HL-60 (cell line): ENCODE measurements at regions not wholly inside any gene's neighbourhood (a gene's known extent, or its start where the extent isn't known, plus 50 kb on each side); places are given as distances from the start of the nearest gene placed in this dataset.

Experiments used
- DNase-seq, 2 experiments: peaks; one replicate each; pipeline ENCODE4 v3.0.0-alpha.2; 2010 to 2020; ENCODE audit warnings: low read depth in 1 of 2, low spot score in 1 of 2
- H3K27ac ChIP-seq: fragments of 250-450 bp; sonication (Bioruptor Pico); replicated peaks from 2 replicates; pipeline ENCODE4 v1.5.1; 2020; ENCODE audit warnings: mild to moderate bottlenecking, moderate library complexity
- H3K27me3 ChIP-seq: fragments of 250-450 bp; sonication (Bioruptor Pico); 2 replicates; pipeline ENCODE4 v1.5.1; 2021; ENCODE audit warnings: mild to moderate bottlenecking, moderate library complexity; ENCODE audit not compliant: insufficient read depth, poor library complexity, severe bottlenecking
- H3K4me3 ChIP-seq: replicated peaks from 2 replicates; pipeline ENCODE4 v1.5.1; 2011; ENCODE audit warnings: mild to moderate bottlenecking, control low read depth, low read length; ENCODE audit not compliant: insufficient read depth
- CTCF ChIP-seq: IDR thresholded peaks from one replicate; pipeline ENCODE4 v1.5.1; 2011; ENCODE audit warnings: low read length, control low read depth, inconsistent platforms; ENCODE audit not compliant: insufficient read depth
- GABPA ChIP-seq: IDR thresholded peaks from 2 replicates; pipeline ENCODE4 v1.6.1; 2012; ENCODE audit warnings: low read depth
- POLR2AphosphoS5 ChIP-seq: IDR thresholded peaks from 2 replicates; pipeline ENCODE4 v1.6.1; 2012; ENCODE audit warnings: low read depth
- REST ChIP-seq: IDR thresholded peaks from 2 replicates; pipeline ENCODE4 v1.6.1; 2012; ENCODE audit warnings: low read depth; ENCODE audit not compliant: insufficient replicate concordance
- SPI1 ChIP-seq: IDR thresholded peaks from 2 replicates; pipeline ENCODE4 v1.6.1; 2012; ENCODE audit warnings: low read depth, mild to moderate bottlenecking, borderline replicate concordance

- Histone ChIP-seq H3K27ac (no peak overlapping the region), H3K27me3 (no peaks in the 10 kb centered on the region), H3K4me3 (no peak overlapping the region)
- TF ChIP-seq POLR2AphosphoS5 (no peak), GABPA (no peak), CTCF (no peak), SPI1 (no peak), REST (no peak)
- DNase-seq = no peak
Observed at GRCh38 chr4:138650495-138650894, 365.1 kb upstream of the NOCT start.

- H3K4me3 ChIP-seq = no peak overlapping the region
- H3K27me3 ChIP-seq = peaks cover 2% of the 10 kb centered on the region
- DNase-seq = no peak
- TF ChIP-seq POLR2AphosphoS5 = no peak
- TF ChIP-seq CTCF = no peak
- peak; percentile 32; the same call in 1 of the 2 replicates for TF ChIP-seq SPI1
- no peak for TF ChIP-seq GABPA
- TF ChIP-seq REST = no peak
- H3K27ac ChIP-seq = no peak overlapping the region
Observed at GRCh38 chr4:138647433-138647832, 368.1 kb upstream of the NOCT start.

GRCh38 chr4:138646383-138646782 lies 369.2 kb upstream of the NOCT start:
- Histone ChIP-seq H3K27me3 (peaks cover 2% of the 10 kb centered on the region), H3K4me3 (no peak overlapping the region), H3K27ac (no peak overlapping the region)
- no peak for DNase-seq
- TF ChIP-seq POLR2AphosphoS5 = no peak
- TF ChIP-seq SPI1 = no peak
- TF ChIP-seq REST = no peak
- no peak for TF ChIP-seq GABPA
- TF ChIP-seq CTCF = no peak
